ENCODE measurements at regions not wholly inside any gene's neighbourhood (a gene's known extent, or its start where the extent isn't known, plus 50 kb on each side); places are given as distances from the start of the nearest gene placed in this dataset.

GRCh38 chr4:36573441-36573840, 292.0 kb downstream of the DTHD1 start:
- no peaks in the 10 kb centered on the region for H3K9me3 ChIP-seq
- DNase-seq, result no peak
- no peaks in the 10 kb centered on the region for H3K36me3 ChIP-seq
- no peaks in the 10 kb centered on the region for H3K4me1 ChIP-seq (ENCODE audit: insufficient read depth)
- intact Hi-C loops (cut with DNase I), result no loop called here
- H3K27me3 ChIP-seq, result no peaks in the 10 kb centered on the region
- H3K27ac ChIP-seq, result no peak overlapping the region
- H3K4me3 ChIP-seq, result no peak overlapping the region
- WGBS, 3 donors, result 87 to 93% (median 93%) methylated on average over 4 of the region's 4 CpGs
- TF ChIP-seq EP300 (IDR thresholded peaks at IDR 0.05), result no peak
- no peak for TF ChIP-seq POLR2A (IDR thresholded peaks at IDR 0.05)
- no peak for TF ChIP-seq CTCF (IDR thresholded peaks at IDR 0.05)

DNA sequence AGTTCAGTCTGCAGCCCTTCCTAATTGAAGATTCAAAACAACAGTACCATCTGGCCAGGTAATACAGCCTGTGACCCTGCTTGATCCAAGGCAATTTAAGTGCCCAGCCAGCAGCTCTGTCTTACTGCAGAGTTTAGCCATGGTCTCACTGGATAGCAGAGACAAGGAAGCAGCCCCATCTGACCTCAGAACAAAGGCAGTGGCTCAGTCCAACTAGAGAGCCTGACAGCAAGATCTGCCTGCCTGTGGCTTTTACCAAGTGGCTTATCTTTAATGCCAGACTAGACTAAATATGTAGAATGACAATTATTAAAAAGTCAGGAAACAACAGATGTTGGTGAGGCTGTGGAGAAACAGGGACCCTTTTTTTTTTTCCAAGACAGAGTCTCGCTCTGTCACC, 293.4 kb downstream of the DTHD1 start:
- H3K36me3 ChIP-seq, result no peaks in the 10 kb centered on the region
- no peak overlapping the region for H3K27ac ChIP-seq
- TF ChIP-seq CTCF (IDR thresholded peaks at IDR 0.05) (no peak), POLR2A (IDR thresholded peaks at IDR 0.05) (no peak), EP300 (IDR thresholded peaks at IDR 0.05) (no peak)
- no peak overlapping the region for H3K4me3 ChIP-seq
- no peak for DNase-seq
- H3K4me1 ChIP-seq (ENCODE audit: insufficient read depth), result no peaks in the 10 kb centered on the region
- intact Hi-C loops (cut with DNase I), result no loop called here
- no peaks in the 10 kb centered on the region for H3K27me3 ChIP-seq
- no peaks in the 10 kb centered on the region for H3K9me3 ChIP-seq
- 90 to 100% (median 98%) methylated on average over 1 of the region's 1 CpG for WGBS, 3 donors

DNA sequence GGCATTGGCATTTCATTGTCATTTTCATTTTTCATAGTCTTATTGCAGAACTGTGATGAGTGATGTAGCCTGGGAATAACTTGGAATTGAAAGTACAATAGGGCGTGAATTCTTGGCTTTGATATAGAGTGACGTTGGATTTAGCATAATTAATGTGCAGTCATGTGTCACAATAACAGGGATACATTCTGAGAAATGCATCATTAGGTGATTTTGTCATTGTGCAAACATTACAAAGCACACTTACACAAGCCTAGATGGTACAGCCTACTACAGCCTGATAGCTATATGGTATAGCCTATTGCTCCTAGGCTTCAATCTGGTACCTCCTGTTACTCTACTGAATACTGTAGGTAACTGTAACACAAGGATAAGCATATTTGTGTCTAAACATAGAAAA, 300.8 kb downstream of the DTHD1 start:
- 69 to 88% (median 83%) methylated on average over 2 of the region's 2 CpGs for WGBS, 3 donors
- H3K4me3 ChIP-seq, result no peak overlapping the region
- no peak for DNase-seq

DNA sequence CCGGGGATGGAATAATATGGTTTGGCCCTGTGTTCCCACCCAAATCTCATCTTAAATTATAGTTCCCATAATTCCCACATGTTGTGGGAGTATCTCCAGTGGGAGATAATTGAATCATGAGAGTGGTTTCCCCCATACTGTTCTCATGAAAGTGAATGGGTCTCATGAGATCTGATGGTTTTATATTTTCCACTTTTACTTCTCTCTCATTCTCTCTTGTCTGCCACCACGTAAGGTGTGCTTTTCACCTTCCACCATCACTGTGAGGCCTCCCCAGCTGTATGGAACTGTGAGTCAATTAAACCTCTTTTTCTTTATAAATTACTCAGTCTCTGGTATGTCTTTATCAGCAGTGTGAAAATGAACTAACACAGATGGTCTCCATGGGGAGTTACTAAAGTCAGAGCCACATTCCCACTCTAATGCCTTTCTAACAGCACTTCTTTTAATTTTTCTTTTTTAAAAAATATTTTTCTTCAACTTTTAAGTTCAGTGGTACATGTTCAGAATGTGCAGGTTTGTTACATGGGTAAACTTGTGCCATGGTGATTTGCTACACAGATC, 306.6 kb downstream of the DTHD1 start:
- Histone ChIP-seq H3K4me3 (no peak overlapping the region), H3K9me3 (no peaks in the 10 kb centered on the region), H3K27me3 (no peaks in the 10 kb centered on the region), H3K4me1 (ENCODE audit: insufficient read depth) (no peaks in the 10 kb centered on the region), H3K36me3 (no peaks in the 10 kb centered on the region), H3K27ac (no peak overlapping the region)
- WGBS, 3 donors, result 71 to 82% (median 79%) methylated on average over 2 of the region's 2 CpGs
- intact Hi-C loops (cut with DNase I), result no loop called here
- TF ChIP-seq CTCF (IDR thresholded peaks at IDR 0.05) (no peak), EP300 (IDR thresholded peaks at IDR 0.05) (no peak), POLR2A (IDR thresholded peaks at IDR 0.05) (no peak)
- DNase-seq, result no peak

More for the DNA sequence above, 300.8 kb downstream of the DTHD1 start:
- no peak overlapping the region for H3K27ac ChIP-seq
- intact Hi-C loops (cut with DNase I), result no loop called here
- H3K4me1 ChIP-seq (ENCODE audit: insufficient read depth), result no peaks in the 10 kb centered on the region
- no peaks in the 10 kb centered on the region for H3K9me3 ChIP-seq
- TF ChIP-seq CTCF (IDR thresholded peaks at IDR 0.05) (no peak), EP300 (IDR thresholded peaks at IDR 0.05) (no peak), POLR2A (IDR thresholded peaks at IDR 0.05) (no peak)
- H3K36me3 ChIP-seq, result no peaks in the 10 kb centered on the region
- no peaks in the 10 kb centered on the region for H3K27me3 ChIP-seq

All from ovary (tissue), 7 donors.